Lower lobe of right lung (tissue), 2 donors: ENCODE measurements at regions not wholly inside any gene's neighbourhood (a gene's known extent, or its start where the extent isn't known, plus 50 kb on each side); places are given as distances from the start of the nearest gene placed in this dataset.

Experiments used
- ATAC-seq, 2 donors: fragments of 200-7000 bp; cut with Tn5 transposase; one replicate each; pipeline ENCODE4 v1.9.1; 2020 to 2022; ENCODE audit warnings: mild to moderate bottlenecking in 2 of 2, moderate library complexity in 2 of 2
- DNase-seq: peaks from one replicate; pipeline ENCODE4 v3.0.0-alpha.2; 2020
- H3K27ac ChIP-seq: fragments of 200-600 bp; one replicate; pipeline ENCODE4 v1.8.0; 2022
- H3K27me3 ChIP-seq: fragments of 200-600 bp; one replicate; pipeline ENCODE4 v1.8.0; 2022; ENCODE audit warnings: low read depth
- H3K36me3 ChIP-seq: fragments of 200-600 bp; one replicate; pipeline ENCODE4 v1.8.0; 2022; ENCODE audit warnings: mild to moderate bottlenecking
- H3K4me1 ChIP-seq: fragments of 200-600 bp; one replicate; pipeline ENCODE4 v1.8.0; 2022
- H3K4me3 ChIP-seq: fragments of 200-600 bp; one replicate; pipeline ENCODE4 v1.8.0; 2022; ENCODE audit warnings: mild to moderate bottlenecking
- H3K9me3 ChIP-seq: fragments of 200-600 bp; one replicate; pipeline ENCODE4 v1.8.0; 2022
- intact Hi-C: fragments of 100-400 bp; cut with DNase I; formaldehyde crosslinking; loops from one replicate; pipeline ENCODE4 v1.11.0; 2022
- TF ChIP-seq, protein P1 (sequence below): fragments of 200-600 bp; IDR thresholded peaks from one replicate; pipeline ENCODE4 v1.8.0; 2022; ENCODE audit warnings: antibody characterized with exemption, mild to moderate bottlenecking
- donor health status: DM: no; HTN: yes; CAD: no; lungs with severe emphysema.

DNA sequence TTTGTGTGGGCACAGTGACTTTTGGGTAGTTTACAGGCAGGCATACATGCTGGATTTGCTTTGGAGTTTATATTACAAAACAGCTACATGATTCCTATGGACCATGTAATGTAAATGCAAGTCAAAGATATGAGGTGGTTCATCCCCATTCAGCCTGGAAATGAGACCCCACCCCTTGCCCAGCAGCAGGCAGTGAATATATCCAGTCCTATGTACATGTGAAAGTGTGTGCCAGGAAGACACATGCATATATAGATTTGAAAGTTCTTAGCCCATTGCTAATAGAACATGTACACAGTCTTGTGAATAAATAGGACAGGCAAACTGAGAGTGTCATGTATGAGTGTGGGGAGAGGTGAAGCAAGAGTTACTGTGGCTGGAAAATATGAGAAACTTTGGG, 65.3 kb downstream of the FZD1 start:
- DNase-seq (no peak), ATAC-seq (no peak)
- no peaks in the 10 kb centered on the region for H3K9me3 ChIP-seq
- TF ChIP-seq, protein P1, sequence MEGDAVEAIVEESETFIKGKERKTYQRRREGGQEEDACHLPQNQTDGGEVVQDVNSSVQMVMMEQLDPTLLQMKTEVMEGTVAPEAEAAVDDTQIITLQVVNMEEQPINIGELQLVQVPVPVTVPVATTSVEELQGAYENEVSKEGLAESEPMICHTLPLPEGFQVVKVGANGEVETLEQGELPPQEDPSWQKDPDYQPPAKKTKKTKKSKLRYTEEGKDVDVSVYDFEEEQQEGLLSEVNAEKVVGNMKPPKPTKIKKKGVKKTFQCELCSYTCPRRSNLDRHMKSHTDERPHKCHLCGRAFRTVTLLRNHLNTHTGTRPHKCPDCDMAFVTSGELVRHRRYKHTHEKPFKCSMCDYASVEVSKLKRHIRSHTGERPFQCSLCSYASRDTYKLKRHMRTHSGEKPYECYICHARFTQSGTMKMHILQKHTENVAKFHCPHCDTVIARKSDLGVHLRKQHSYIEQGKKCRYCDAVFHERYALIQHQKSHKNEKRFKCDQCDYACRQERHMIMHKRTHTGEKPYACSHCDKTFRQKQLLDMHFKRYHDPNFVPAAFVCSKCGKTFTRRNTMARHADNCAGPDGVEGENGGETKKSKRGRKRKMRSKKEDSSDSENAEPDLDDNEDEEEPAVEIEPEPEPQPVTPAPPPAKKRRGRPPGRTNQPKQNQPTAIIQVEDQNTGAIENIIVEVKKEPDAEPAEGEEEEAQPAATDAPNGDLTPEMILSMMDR, result no peak
- H3K27ac ChIP-seq, result no peak overlapping the region
- no peak overlapping the region for H3K4me3 ChIP-seq
- intact Hi-C loops, result no loop called here
- H3K4me1 ChIP-seq, result peaks cover 26% of the 10 kb centered on the region
- no peaks in the 10 kb centered on the region for H3K27me3 ChIP-seq
- H3K36me3 ChIP-seq, result no peaks in the 10 kb centered on the region

DNA sequence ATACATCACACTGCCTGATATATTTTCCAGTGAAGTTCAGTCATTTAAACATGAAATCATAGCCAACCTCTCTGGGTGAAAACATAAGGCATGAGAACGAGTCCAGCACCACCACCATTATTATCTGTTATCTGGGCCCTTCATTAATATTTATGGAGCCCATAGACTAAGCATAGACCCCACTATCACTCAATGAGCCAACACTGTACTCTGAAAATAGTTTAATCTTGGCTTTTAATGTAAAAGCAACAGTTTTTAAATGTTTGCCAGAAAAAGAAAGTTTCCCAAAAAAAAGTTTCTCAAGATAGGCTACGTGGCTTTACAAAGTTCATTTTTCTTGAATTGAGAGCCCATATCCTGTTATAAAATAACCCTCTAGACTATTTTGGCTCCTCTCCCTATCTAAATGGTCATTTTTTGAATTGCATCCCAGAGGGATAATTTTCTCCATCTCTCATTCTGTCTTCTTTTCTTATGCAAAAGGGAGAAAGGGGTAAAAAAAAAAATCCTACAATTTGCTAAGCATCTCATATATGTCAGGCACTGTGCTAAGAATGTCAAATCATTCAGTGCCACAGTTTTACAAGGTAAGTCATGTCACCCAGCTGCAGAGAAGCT, 66.1 kb downstream of the FZD1 start:
- no peak for ATAC-seq
- Histone ChIP-seq H3K27ac (no peak overlapping the region), H3K4me3 (no peak overlapping the region), H3K4me1 (peaks cover 26% of the 10 kb centered on the region), H3K9me3 (no peaks in the 10 kb centered on the region), H3K27me3 (no peaks in the 10 kb centered on the region), H3K36me3 (no peaks in the 10 kb centered on the region)
- intact Hi-C loops, result no loop called here
- DNase-seq, result no peak
- TF ChIP-seq, protein P1, result no peak

DNA sequence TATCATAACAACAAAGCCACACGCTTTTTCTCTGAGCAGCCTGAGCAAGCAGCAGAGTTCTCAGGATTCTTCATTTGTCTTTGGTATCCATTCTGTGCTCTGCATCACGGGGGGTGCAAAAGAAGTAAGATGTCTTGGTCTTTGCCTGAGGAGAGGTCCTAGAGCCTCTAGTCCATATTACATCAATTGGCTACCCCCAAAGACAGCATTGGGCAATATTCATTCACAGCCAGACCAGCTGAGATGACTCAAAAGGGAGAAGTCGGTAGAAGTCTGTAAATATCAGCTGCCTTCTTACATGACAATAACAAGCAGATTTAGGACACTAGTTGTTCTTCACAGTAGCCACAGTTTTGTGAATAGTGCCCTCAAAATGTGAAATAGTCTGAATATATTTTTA, 66.6 kb downstream of the FZD1 start:
- Histone ChIP-seq H3K9me3 (no peaks in the 10 kb centered on the region), H3K27ac (no peak overlapping the region), H3K4me3 (no peak overlapping the region), H3K4me1 (peaks cover 24% of the 10 kb centered on the region), H3K36me3 (no peaks in the 10 kb centered on the region), H3K27me3 (no peaks in the 10 kb centered on the region)
- TF ChIP-seq, protein P1, result no peak
- peak in 1 of 2 donors; percentile 47 for ATAC-seq
- DNase-seq, result no peak
- intact Hi-C loops, result no loop called here

DNA sequence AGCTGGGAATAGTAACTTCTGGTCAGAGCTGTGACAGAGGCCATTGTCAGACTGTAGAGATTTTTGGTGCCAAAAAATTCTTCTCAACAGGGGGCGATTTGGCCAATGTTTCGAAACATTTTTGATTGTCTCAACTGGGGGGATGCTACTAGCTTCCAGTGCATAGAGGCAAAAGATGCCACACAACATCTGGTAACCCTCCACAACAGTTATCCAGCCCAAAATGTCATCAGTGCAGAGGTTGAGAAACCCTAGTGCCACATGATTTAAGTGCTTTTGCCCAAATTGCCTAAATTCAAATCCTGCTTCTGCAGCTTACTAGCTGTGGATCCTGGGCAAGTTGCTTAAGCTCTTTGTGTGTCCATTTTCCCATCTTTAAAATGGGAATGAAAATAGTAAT, 71.9 kb downstream of the FZD1 start:
- DNase-seq, result no peak
- no peaks in the 10 kb centered on the region for H3K27me3 ChIP-seq
- TF ChIP-seq, protein P1, result no peak
- no peaks in the 10 kb centered on the region for H3K9me3 ChIP-seq
- ATAC-seq, result peak in 1 of 2 donors; percentile 34
- H3K4me1 ChIP-seq, result peaks cover 4% of the 10 kb centered on the region
- no peak overlapping the region for H3K27ac ChIP-seq
- intact Hi-C loops, result no loop called here
- no peak overlapping the region for H3K4me3 ChIP-seq
- no peaks in the 10 kb centered on the region for H3K36me3 ChIP-seq

DNA sequence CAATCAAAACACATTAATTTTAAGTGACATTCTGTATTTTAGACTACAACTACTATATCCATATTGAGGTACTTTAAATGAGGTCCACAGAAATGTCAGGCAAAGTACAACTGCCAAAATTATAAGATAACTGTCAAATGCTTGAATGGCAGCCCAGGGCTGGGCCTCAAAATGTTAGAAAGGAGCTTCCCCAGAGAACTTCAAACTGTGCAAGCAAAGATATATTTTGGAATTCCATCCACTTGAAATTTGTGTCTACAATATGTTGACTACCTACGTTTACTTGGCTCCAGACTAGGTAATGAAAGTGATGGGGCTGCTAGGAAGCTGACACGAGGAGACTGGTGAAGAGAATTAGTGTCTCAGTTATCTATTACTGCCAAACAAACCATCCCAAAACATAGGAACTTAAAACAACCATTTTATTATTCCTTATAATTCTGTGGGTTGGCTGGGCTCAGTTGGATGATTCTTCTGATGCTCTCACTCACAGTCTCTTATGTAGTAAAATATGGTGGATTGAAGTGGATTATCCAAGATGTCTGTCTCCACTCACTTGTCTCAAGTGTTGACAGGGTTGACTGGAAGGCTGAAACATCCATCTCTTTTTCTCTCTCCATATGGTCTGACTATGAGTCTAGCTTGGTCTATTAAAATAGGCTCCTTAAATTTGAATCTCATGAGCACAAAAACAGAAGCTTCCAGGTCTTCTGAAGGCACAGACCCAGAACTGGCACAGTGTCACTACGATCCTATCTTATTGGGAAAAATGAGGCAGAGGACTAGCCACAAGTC, 74.2 kb downstream of the FZD1 start:
- ATAC-seq (no peak), DNase-seq (no peak)
- Histone ChIP-seq H3K27ac (no peak overlapping the region), H3K9me3 (no peaks in the 10 kb centered on the region), H3K4me1 (peaks cover 4% of the 10 kb centered on the region), H3K4me3 (no peak overlapping the region), H3K36me3 (no peaks in the 10 kb centered on the region), H3K27me3 (no peaks in the 10 kb centered on the region)
- TF ChIP-seq, protein P1, result no peak
- intact Hi-C loops, result no loop called here
